NAMALWA (cell line): ENCODE measurements at regions not wholly inside any gene's neighbourhood (a gene's known extent, or its start where the extent isn't known, plus 50 kb on each side); places are given as distances from the start of the nearest gene placed in this dataset.

Experiments used
- DNase-seq: peaks from one replicate; pipeline ENCODE4 v3.0.0-alpha.2; 2015; ENCODE audit warnings: low spot score

- DNase-seq, result no peak
Measured at GRCh38 chr13:111394211-111394922, 73.9 kb downstream of the TEX29 start.

DNA sequence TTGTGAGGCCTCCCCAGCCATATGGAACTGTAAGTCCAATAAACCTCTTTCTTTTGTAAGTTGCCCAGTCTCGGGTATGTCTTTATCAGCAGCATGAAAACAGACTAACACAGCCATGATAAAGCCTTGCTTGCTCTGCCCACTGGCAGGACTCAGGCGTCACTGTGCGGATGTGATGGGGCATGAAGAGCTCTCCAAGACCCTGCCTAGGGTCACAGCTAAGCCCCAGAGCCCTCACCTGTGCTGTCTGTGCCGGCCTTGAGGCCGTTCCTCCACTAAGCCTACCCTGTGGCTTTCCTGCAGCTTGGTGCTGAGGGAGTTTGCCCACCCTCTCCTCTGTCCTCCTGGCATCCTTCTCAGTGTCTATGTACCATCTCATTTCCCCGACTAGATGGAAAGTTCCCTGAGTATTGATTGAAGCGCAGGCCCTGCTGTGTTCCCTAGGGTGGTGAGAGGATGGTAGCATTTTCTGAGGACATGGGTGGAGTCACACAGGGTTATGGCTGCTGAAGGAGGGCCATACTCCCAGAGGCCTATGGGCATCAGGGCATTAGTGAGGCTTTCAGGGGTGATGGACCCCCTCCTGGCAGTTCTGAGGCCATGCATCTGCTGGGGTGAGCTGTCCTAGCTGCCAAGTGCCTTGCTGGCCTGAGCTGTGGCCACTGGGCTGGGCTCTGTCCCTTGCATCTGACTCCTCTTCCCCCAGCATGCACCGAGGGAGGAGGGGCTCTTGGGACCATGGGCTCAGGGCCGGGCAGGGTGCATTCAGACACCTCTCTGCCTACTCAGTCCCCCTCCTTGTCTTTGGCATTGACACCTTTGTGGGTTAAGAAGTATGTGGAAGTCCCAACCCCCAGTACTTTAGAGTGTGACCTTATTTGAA lies 75.3 kb downstream of the TEX29 start:
- DNase-seq, result no peak

DNA sequence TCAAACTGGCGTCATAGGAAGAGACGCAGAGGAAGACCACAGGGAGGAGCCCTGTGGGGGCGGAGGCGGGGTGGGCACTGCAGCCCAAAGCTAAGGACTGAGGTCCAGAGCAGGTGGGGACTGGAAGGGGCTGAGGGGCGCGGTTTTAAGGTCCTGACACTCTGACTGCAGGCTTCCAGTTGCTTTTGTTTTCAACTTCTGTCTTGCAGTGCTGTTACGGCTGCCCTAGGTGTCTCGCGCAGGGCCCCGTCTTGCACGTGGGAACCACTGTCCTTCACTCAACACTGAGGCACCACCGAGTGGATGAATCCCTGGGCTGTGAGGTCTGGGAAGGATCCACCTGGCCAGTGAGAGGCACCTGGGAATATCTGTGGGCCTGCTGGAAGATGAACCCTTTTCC lies 76.0 kb downstream of the TEX29 start:
- no peak for DNase-seq

DNA sequence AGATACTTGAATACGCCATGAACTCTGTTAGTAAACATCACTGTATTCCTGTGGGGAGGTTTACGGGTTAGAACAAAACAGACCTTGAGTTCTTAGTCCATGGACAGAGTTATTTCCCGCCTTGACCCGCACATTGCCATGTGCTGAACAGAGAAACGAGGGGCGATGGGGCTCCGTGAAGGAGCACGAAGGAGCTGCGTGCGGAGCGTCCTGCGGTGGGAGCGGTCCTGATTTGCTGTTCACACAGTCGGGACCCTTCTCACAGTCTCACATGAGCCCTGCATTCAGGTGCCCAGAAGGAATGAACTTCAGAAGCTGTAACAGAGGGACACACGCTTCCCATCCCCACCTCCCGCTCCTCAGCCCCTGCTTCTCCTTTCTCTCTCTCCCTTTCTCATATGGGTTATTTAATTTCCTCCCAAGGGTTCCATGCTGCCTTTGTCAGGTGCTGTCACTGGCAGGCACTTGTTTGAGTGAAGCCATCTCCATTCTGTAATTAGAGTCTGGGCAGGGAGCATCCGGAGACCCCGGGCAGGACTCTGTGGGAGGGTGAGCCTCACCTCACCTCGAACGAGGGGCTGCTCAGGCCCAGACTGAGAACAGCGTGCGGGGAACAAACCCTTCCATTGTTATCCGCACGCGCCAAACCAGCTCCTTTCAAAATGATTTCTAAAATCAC lies 76.9 kb downstream of the TEX29 start:
- DNase-seq, result no peak

GRCh38 chr13:111398196-111398595 lies 77.8 kb downstream of the TEX29 start:
- no peak for DNase-seq

- no peak for DNase-seq
Measured at GRCh38 chr13:111398715-111399299, 78.4 kb downstream of the TEX29 start.

GRCh38 chr13:111399334-111399733 lies 78.9 kb downstream of the TEX29 start:
- DNase-seq, result no peak

DNA sequence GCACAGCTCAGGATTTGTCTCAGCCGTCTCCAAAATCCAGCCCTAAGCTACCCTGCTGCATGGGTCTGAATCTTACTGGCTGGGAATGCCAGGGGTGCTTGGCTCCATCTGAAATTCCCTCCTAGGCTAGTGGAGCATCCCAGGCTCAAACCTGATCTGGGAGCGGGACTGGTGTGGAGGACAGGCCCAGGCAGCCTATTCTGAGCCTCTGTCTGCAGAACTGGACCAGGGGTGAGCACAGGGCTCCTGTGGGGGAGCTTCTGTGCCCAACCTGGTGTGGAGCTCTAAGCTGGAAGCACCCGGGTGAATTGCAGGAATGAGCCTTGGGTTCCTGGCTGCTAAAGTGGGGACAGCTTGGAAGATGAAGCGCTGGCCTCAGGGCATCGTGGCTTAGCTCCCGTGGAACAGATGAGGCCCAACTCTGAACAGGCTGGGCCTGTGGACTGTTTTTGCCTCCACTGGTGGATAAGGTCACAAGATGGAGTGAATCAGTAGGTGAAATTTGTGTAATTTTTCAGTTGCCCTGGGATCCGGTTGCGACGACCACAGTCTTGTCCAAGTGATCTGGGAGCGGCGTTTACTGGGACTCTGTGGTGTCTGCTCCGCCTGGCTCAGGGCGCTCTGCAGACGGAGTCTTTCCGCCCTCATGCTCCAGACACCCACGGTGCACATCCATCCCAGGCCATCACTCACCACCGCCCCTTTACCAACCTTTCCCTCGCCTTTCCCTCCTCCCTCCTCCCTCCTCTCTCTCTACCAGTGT lies 79.5 kb downstream of the TEX29 start:
- DNase-seq, result no peak

GRCh38 chr13:111401151-111401550 lies 80.7 kb downstream of the TEX29 start:
- no peak for DNase-seq

- DNase-seq, result no peak
Measured at GRCh38 chr13:111401755-111402154, 81.3 kb downstream of the TEX29 start.

DNA sequence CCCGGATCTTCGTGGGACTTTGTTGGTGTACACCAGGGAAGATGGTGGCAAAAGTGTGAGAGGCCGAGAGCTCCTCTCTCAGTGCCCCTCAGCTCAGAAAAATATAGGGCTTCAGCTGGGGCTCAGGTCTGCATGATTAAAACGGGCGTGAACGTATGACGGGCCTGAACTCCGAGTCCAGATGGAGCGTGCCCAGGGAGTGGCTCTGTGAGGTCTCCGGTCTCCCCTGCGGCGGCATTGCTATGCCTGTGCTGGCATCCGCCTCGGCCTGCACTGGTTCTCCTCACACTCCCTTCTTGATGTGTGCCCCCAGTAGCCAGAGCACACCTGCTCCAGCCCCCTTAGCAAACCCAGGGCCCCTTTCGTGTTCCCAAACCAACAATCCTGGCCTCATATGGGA lies 82.0 kb downstream of the TEX29 start:
- DNase-seq, result no peak

DNA sequence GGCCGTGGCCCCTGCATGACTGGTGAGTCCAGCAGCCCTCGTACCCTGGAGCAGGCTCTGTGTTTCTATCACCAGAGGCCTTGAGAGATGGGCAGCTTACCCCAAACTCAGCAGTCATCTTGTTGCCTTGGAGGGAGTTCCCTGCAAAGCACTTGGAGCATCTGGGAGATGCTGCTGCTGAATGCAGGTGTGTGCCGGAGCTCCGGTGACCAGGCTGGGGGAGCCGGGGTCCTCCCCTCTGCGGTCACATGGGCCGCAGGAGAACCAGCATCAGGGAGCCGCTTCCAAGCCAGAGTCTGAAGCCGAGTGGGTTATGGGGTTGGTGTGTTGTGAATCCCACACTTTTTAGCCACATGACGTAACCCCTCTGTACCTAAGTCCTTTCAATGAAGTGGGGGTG lies 82.8 kb downstream of the TEX29 start:
- no peak for DNase-seq

DNA sequence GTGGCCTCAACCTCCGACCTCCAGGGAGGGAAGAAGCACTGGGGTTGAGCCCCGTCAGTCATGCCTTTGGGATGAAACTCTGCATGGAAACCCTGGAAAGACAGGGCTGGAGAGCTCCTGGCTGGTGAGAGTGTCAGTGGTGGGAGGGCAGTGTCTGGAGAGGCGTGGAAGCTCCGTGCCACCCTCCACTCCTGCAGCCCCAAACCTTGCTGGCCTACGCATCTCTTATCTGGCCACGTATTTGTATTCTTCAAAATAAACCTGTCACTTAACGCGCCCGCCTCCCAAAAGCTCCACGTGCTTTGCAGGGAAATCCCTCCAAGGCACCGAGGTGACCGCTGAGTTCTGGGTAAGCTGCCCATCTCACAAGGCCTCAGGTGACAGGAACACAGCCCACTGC lies 84.3 kb downstream of the TEX29 start:
- DNase-seq, result no peak

GRCh38 chr13:111406636-111407035 lies 86.2 kb downstream of the TEX29 start:
- DNase-seq, result no peak

DNA sequence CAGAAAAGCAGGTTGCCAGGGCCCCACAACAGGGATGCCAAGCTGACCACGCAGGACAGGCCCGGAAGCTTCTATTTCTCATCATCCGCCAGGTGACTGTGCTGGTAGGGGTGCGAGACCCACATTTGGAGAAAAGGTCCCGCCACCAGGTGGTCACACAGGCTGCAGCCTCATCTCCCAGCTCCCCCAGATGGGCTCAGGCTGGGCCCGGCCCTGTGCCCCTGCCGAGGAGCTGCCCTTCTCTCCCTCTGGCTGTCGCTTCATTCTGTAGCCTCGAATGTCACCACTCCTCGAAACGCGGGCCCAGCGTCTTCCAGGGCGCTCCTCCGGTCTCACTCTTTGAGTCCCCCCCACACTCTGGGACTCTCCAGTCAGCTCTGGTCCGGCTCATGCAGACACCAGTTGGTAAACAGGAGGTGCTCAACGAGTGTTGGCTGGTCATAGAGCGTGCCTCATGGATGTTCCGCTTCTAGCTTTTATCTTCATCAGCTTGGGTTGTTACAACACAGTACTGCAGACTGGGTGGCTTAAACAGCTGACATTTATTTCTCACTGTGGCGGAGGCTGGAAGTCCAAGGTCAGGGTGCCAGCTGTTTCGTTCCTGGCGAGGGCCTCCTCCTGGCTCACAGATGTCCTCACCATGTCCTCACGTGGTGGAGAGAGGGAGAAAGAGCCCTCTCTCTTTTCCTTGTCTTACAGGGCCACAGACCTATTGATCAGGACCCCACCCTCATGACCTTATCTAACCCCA lies 87.1 kb downstream of the TEX29 start:
- no peak for DNase-seq

GRCh38 chr13:111409413-111409812 lies 89.0 kb downstream of the TEX29 start:
- DNase-seq, result no peak

DNA sequence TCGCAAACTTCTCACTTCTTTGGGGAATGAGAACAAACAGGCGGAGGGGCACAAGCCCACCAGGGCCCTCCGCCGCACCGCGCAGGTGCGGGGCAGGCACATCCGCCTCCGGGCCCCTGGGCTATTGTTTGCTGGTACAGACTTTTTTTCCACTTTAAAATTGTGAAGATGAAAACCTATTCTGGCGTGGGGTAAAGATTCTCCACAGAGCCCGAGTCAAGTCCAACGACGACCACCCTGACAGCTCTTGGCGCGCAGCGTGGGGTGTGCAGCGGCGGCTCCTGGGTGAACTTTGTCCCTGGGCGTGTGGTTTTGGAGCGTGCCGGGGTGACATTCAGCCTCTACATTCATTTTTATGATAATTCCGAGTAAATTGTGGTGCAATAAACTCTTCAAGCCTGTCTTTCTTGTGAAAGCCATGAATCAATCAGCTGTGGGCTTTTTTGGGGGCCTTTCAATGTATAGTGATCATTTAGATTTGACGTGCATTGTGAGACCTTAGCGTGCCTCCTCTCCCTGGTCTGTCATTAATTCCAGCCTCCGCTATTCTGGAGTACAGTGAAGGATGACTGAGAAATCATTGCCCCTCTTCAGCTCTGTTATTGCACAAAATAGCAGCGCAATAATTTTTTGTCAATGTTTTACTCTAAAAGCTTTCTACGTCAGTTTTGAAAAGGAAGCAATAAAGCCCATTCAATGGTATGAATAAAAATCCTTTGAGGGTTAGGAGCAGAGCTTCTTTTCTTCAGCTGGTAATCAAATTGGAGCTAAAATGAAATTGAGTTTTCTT lies 90.0 kb downstream of the TEX29 start:
- no peak for DNase-seq

DNA sequence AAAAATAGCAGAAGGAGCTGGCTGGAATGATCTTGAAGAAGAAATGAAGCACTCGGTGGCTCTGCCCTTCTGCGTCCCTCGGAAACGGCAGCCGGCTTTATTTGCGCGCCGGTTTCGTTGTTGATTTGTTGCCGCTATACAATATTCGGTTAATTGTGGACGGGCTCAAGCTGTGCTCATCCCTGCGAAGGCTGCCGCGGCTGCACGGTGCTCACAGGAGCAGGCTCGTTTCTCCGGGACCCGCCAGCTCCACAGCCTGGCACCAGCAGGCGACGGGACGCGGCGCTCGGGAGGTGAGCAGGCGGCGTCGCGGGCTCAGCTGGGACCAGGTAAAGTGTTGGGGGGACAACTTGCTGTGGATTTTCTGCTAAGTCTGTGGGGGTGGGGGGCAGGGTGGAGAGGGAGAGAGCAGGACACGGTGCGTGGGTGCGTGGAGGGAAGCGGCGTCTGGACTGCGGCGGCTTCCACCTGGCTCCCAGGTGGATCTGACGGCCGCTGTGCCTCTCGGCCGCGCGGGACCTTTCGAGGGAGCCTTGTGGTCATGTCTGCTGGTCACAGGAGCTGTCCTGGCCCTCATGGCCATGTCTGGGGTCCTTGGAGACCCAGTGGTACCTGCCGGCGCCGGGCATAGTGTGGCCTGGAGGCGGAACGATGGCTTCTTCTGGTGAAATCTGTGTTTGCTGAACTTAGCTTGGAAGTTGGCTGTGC lies 90.9 kb downstream of the TEX29 start:
- DNase-seq, result no peak

DNA sequence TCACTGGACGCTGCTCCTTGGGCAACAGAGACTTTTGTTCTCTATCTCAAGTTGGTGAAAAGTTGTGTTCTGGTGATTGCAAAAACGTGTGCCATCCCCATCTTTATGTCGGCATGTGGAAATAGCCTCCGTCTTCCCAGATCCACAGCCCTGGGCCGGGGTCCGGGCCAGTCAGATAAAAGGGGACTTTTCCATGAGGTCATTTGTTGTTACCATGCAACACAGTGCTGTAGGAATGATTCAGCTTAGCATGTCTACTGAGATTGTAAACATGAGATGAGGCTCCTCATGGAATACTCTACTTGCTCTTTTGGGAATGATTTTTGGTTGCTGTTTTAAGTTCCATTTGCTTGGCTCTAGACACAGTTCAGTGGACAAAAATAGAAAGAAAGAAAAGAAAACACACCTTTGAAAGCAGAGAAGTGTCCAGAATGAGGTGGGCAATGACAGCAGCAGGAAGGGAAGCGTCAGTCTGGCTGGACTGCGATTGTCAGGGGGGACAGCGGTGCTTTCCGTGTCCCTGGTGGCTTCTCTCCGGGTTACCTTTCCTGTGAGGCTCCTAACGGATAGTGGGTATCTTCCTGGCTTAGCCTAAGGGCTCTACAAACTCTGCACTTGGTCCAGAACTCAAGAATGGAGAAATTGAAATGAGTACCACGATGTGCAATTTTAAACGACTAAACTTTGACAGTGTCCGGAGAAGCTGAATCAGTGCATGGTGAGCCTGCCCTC lies 91.6 kb downstream of the TEX29 start:
- DNase-seq, result no peak
